SU-DHL-6 (cell line): ENCODE measurements at regions not wholly inside any gene's neighbourhood (a gene's known extent, or its start where the extent isn't known, plus 50 kb on each side); places are given as distances from the start of the nearest gene placed in this dataset.

Source experiments
- H2AFZ ChIP-seq: fragments of 200-600 bp; sonication (generic); 2 replicates; pipeline ENCODE4 v1.6.1; 2014; ENCODE audit warnings: low read depth, mild to moderate bottlenecking, moderate library complexity, mixed read lengths, antibody characterized with exemption, low read length; ENCODE audit not compliant: severe bottlenecking
- H3F3A ChIP-seq: fragments of 200-600 bp; shearing (Covaris generic); 2 replicates; pipeline ENCODE4 v1.6.0; 2016; ENCODE audit warnings: antibody characterized with exemption, mild to moderate bottlenecking; ENCODE audit not compliant: insufficient read depth
- H3K27ac ChIP-seq: fragments of 200-600 bp; sonication (generic); 2 replicates; pipeline ENCODE4 v1.5.1; 2016; ENCODE audit warnings: low read depth, mild to moderate bottlenecking, low read length, moderate library complexity, mixed read lengths
- H3K27me3 ChIP-seq: fragments of 200-600 bp; sonication (generic), shearing (Covaris generic); 2 replicates; pipeline ENCODE4 v1.6.0; 2014; ENCODE audit warnings: mild to moderate bottlenecking, low read length
- H3K36me3 ChIP-seq: fragments of 200-600 bp; sonication (generic); 2 replicates; pipeline ENCODE4 v1.6.1; 2014; ENCODE audit warnings: mild to moderate bottlenecking, low read length, mixed read lengths
- H3K4me2 ChIP-seq: fragments of 300-600, 200-600 bp; shearing (Covaris generic), sonication (generic); 2 replicates; pipeline ENCODE4 v1.6.0; 2014; ENCODE audit warnings: low read length, low read depth, mild to moderate bottlenecking; ENCODE audit not compliant: poor library complexity, severe bottlenecking
- H3K4me3 ChIP-seq: fragments of 200-600 bp; sonication (generic); 2 replicates; pipeline ENCODE4 v1.5.1; 2014; ENCODE audit warnings: antibody characterized with exemption, low read length, mild to moderate bottlenecking, mixed read lengths; ENCODE audit not compliant: insufficient read depth, poor library complexity, severe bottlenecking
- H3K79me2 ChIP-seq: fragments of 200-600 bp; sonication (generic); 2 replicates; pipeline ENCODE4 v1.6.1; 2014; ENCODE audit warnings: mild to moderate bottlenecking, low read length, moderate library complexity; ENCODE audit not compliant: insufficient read depth
- H3K9ac ChIP-seq: fragments of 200-600 bp; sonication (generic); 2 replicates; pipeline ENCODE4 v1.7.0; 2014; ENCODE audit warnings: mild to moderate bottlenecking, low read length
- H3K9me2 ChIP-seq: fragments of 200-600 bp; sonication (generic); replicated peaks from 2 replicates; pipeline ENCODE4 v1.6.1; 2014; ENCODE audit warnings: low read length; ENCODE audit not compliant: insufficient read depth
- H3K9me3 ChIP-seq: fragments of 200-600 bp; sonication (generic); 2 replicates; pipeline ENCODE4 v1.6.1; 2014; ENCODE audit warnings: low read length, mixed read lengths; ENCODE audit not compliant: insufficient read depth
- H4K20me1 ChIP-seq: fragments of 200-600 bp; sonication (generic); 2 replicates; pipeline ENCODE4 v1.6.1; 2014; ENCODE audit warnings: low read depth, mild to moderate bottlenecking, antibody characterized with exemption, low read length, moderate library complexity, mixed read lengths
- CTCF ChIP-seq: fragments of 200-600 bp; sonication (generic); IDR thresholded peaks from one replicate; pipeline ENCODE4 v1.5.1; 2017; ENCODE audit warnings: antibody characterized with exemption, mild to moderate bottlenecking, low read length, moderate library complexity; ENCODE audit not compliant: insufficient read depth, poor library complexity, severe bottlenecking
- EZH2phosphoT487 ChIP-seq: fragments of 200-600 bp; sonication (generic), shearing (Covaris generic); conservative IDR thresholded peaks from 2 replicates; pipeline ENCODE4 v1.6.1; 2018; ENCODE audit warnings: mild to moderate bottlenecking, antibody characterized with exemption, low read length, moderate library complexity, mixed read lengths

- Histone ChIP-seq H4K20me1 (no peaks in the 10 kb centered on the region), H3K27me3 (no peaks in the 10 kb centered on the region), H3K79me2 (no peaks in the 10 kb centered on the region), H3K36me3 (no peaks in the 10 kb centered on the region), H3K9ac (no peak overlapping the region), H3K27ac (no peak overlapping the region), H3K9me3 (no peaks in the 10 kb centered on the region), H3K9me2 (no peaks in the 10 kb centered on the region), H3K4me3 (no peak overlapping the region), H2AFZ (no peak overlapping the region), H3K4me2 (no peak overlapping the region), H3F3A (no peaks in the 10 kb centered on the region)
- TF ChIP-seq EZH2phosphoT487 (no peak), CTCF (no peak)
Measured at GRCh38 chr9:108241384-108242073, 614.3 kb downstream of the ACTL7B start.

GRCh38 chr9:108239696-108240321, 616.0 kb downstream of the ACTL7B start:
- no peak overlapping the region for H3K4me2 ChIP-seq
- no peaks in the 10 kb centered on the region for H3K9me2 ChIP-seq
- H3K9ac ChIP-seq = no peak overlapping the region
- H3F3A ChIP-seq = no peaks in the 10 kb centered on the region
- no peak for TF ChIP-seq CTCF
- TF ChIP-seq EZH2phosphoT487 = no peak
- H3K79me2 ChIP-seq = no peaks in the 10 kb centered on the region
- no peak overlapping the region for H3K4me3 ChIP-seq
- H3K27me3 ChIP-seq = no peaks in the 10 kb centered on the region
- no peaks in the 10 kb centered on the region for H3K9me3 ChIP-seq
- H4K20me1 ChIP-seq = no peaks in the 10 kb centered on the region
- no peaks in the 10 kb centered on the region for H3K36me3 ChIP-seq
- H2AFZ ChIP-seq = no peak overlapping the region
- no peak overlapping the region for H3K27ac ChIP-seq

GRCh38 chr9:108235609-108236008, 620.2 kb downstream of the ACTL7B start:
- no peaks in the 10 kb centered on the region for H4K20me1 ChIP-seq
- H3F3A ChIP-seq = no peaks in the 10 kb centered on the region
- no peak overlapping the region for H2AFZ ChIP-seq
- H3K9me2 ChIP-seq = no peaks in the 10 kb centered on the region
- no peaks in the 10 kb centered on the region for H3K79me2 ChIP-seq
- H3K4me2 ChIP-seq = no peak overlapping the region
- no peak overlapping the region for H3K4me3 ChIP-seq
- H3K9me3 ChIP-seq = no peaks in the 10 kb centered on the region
- TF ChIP-seq EZH2phosphoT487 (no peak), CTCF (no peak)
- H3K9ac ChIP-seq = no peak overlapping the region
- no peak overlapping the region for H3K27ac ChIP-seq
- no peaks in the 10 kb centered on the region for H3K36me3 ChIP-seq
- H3K27me3 ChIP-seq = no peaks in the 10 kb centered on the region
